GM12875 (cell line): ENCODE measurements at regions not wholly inside any gene's neighbourhood (a gene's known extent, or its start where the extent isn't known, plus 50 kb on each side); places are given as distances from the start of the nearest gene placed in this dataset.

Experiments used
- H3K4me3 ChIP-seq: one replicate; pipeline ENCODE4 v1.5.1; 2011; ENCODE audit warnings: low read depth, low read length, control low read depth
- CTCF ChIP-seq: IDR thresholded peaks from 2 replicates; pipeline ENCODE4 v1.5.1; 2011; ENCODE audit warnings: low read depth, mild to moderate bottlenecking, control low read depth, inconsistent platforms, low read length, moderate library complexity, borderline replicate concordance; ENCODE audit not compliant: insufficient read depth

DNA sequence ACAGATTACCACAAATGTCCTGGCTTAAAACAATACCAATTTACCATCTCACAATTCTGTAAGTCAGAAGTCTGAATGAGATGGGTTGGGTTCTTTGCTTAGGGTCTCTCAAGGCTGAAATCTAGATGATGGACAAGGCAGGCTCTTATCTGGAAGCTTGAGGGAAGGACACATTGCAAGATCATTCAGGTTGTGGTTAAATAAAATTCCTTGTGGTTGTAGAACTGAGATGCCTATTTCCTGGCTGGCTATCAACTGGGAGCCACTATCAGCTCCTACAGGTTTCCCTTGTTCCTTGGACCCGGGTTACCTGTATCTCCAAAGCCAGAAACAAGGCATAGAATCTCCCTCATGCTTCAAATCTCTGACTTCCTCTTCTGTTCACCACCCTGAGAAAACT lies 148.4 kb downstream of the MDFIC start:
- no peak for TF ChIP-seq CTCF
- no peak overlapping the region for H3K4me3 ChIP-seq
